HFFc6 (cell line): ENCODE measurements at regions not wholly inside any gene's neighbourhood (a gene's known extent, or its start where the extent isn't known, plus 50 kb on each side); places are given as distances from the start of the nearest gene placed in this dataset.

Source experiments
- DNase-seq: peaks from one replicate; pipeline ENCODE4 v3.0.0-alpha.2; 2018
- H3K27ac Mint-ChIP-seq: 2 replicates; pipeline ENCODE4 v1.8.0; 2020; ENCODE audit warnings: mild to moderate bottlenecking, mixed read lengths
- H3K27me3 Mint-ChIP-seq: 2 replicates; pipeline ENCODE4 v1.8.0; 2021; ENCODE audit warnings: mild to moderate bottlenecking, moderate library complexity, mixed read lengths; ENCODE audit not compliant: insufficient read depth
- H3K36me3 Mint-ChIP-seq: 2 replicates; pipeline ENCODE4 v1.8.0; 2021; ENCODE audit warnings: low read depth, mixed read lengths
- H3K4me1 Mint-ChIP-seq: 2 replicates; pipeline ENCODE4 v1.8.0; 2020; ENCODE audit warnings: low read depth, mixed read lengths
- H3K4me3 Mint-ChIP-seq: 2 replicates; pipeline ENCODE4 v1.8.0; 2020; ENCODE audit warnings: mild to moderate bottlenecking, moderate library complexity, mixed read lengths
- H3K9me3 Mint-ChIP-seq: 2 replicates; pipeline ENCODE4 v1.8.0; 2020; ENCODE audit warnings: mild to moderate bottlenecking, mixed read lengths
- TF ChIP-seq, protein P1 (sequence below): fragments of 200-600 bp; sonication (generic); IDR thresholded peaks from 2 replicates; pipeline ENCODE4 v1.5.0; 2021; ENCODE audit warnings: antibody characterized with exemption, mild to moderate bottlenecking

- Mint-ChIP-seq H3K27ac (no peak overlapping the region), H3K4me3 (no peak overlapping the region), H3K9me3 (peaks cover 67% of the 10 kb centered on the region), H3K27me3 (no peaks in the 10 kb centered on the region; the same call in 1 of the 2 replicates), H3K36me3 (no peaks in the 10 kb centered on the region), H3K4me1 (no peaks in the 10 kb centered on the region)
- no peak for DNase-seq
- TF ChIP-seq, protein P1, sequence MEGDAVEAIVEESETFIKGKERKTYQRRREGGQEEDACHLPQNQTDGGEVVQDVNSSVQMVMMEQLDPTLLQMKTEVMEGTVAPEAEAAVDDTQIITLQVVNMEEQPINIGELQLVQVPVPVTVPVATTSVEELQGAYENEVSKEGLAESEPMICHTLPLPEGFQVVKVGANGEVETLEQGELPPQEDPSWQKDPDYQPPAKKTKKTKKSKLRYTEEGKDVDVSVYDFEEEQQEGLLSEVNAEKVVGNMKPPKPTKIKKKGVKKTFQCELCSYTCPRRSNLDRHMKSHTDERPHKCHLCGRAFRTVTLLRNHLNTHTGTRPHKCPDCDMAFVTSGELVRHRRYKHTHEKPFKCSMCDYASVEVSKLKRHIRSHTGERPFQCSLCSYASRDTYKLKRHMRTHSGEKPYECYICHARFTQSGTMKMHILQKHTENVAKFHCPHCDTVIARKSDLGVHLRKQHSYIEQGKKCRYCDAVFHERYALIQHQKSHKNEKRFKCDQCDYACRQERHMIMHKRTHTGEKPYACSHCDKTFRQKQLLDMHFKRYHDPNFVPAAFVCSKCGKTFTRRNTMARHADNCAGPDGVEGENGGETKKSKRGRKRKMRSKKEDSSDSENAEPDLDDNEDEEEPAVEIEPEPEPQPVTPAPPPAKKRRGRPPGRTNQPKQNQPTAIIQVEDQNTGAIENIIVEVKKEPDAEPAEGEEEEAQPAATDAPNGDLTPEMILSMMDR = no peak
Observed at GRCh38 chr19:30873691-30874090, 475.5 kb downstream of the TSHZ3 start.

- no peaks in the 10 kb centered on the region; the same call in 1 of the 2 replicates for H3K27me3 Mint-ChIP-seq
- H3K9me3 Mint-ChIP-seq = peaks cover 66% of the 10 kb centered on the region
- no peaks in the 10 kb centered on the region for H3K4me1 Mint-ChIP-seq
- no peaks in the 10 kb centered on the region for H3K36me3 Mint-ChIP-seq
- TF ChIP-seq, protein P1 = no peak
- no peak overlapping the region for H3K4me3 Mint-ChIP-seq
- DNase-seq = no peak
- H3K27ac Mint-ChIP-seq = no peak overlapping the region
Observed at GRCh38 chr19:30873003-30873402, 476.2 kb downstream of the TSHZ3 start.

DNA sequence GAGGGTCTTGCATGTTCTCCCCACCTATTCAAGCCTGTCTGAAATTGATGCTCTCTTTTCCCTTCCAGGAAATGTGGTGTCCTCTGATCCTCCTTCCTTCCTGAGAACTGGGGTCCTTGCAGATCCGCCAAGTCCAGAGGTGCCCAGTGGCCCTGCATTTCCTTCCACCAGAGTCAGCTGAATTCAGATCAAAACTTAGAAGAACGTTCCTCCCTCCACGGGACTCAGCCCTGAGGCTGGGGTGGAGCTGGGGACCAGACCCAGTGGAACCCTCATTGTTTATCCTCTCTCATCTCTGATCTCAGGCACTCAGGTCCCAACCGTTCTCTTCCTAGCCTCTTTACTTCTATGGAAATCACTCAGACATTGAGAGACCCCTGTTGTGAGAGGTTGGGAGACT, 477.3 kb downstream of the TSHZ3 start:
- H3K4me3 Mint-ChIP-seq = no peak overlapping the region
- no peaks in the 10 kb centered on the region for H3K4me1 Mint-ChIP-seq
- no peaks in the 10 kb centered on the region; the same call in 1 of the 2 replicates for H3K27me3 Mint-ChIP-seq
- no peak for DNase-seq
- H3K9me3 Mint-ChIP-seq = peaks cover 68% of the 10 kb centered on the region
- no peaks in the 10 kb centered on the region for H3K36me3 Mint-ChIP-seq
- TF ChIP-seq, protein P1 = no peak
- no peak overlapping the region for H3K27ac Mint-ChIP-seq

DNA sequence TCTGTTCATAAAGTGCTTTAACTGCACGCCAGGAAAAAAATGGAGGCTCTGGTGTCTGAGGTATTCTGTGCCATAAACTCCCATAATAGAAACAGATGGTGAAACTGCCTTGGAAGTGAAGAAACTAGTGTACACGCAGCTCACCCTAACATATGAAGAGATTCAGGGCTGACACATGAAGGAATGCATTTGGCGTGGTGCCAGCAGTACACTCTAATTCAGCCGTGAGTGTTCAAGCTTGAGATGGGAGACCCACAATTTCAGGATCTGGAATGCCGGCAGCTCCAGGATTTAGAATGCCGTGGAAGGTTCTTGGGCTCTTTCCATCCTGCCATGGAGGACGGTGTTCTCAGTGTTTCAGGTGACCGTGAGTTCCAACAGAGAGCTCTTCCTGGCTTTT, 478.4 kb downstream of the TSHZ3 start:
- Mint-ChIP-seq H3K27ac (no peak overlapping the region), H3K4me3 (no peak overlapping the region), H3K9me3 (peaks cover 63% of the 10 kb centered on the region), H3K27me3 (no peaks in the 10 kb centered on the region; the same call in 1 of the 2 replicates), H3K36me3 (no peaks in the 10 kb centered on the region), H3K4me1 (no peaks in the 10 kb centered on the region)
- DNase-seq = no peak
- TF ChIP-seq, protein P1 = no peak

DNA sequence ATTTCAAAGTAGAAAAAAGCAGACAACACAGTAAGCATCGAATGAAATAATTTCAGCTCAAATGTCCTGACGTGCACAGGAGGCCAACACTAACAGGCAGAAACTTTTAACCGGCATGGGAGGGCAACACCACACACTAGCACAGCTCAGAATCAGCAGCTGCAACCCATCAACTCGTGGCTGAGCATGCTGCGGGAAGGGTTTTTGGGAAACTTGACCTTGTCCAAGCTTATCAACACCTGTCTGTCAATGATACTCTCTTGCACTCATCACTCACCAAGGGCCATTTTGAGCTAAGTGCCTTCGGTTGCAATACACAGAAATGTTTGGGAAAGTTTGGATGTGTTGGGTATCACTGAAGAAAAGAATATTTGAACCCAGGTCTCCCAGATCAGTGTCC, 483.7 kb downstream of the TSHZ3 start:
- Mint-ChIP-seq H3K9me3 (peaks cover 62% of the 10 kb centered on the region), H3K4me3 (no peak overlapping the region), H3K36me3 (peaks cover 9% of the 10 kb centered on the region), H3K27me3 (peaks cover 4% of the 10 kb centered on the region; the same call in 1 of the 2 replicates), H3K4me1 (no peaks in the 10 kb centered on the region), H3K27ac (no peak overlapping the region)
- DNase-seq = no peak
- TF ChIP-seq, protein P1 = no peak
